ENCODE measurements at regions not wholly inside any gene's neighbourhood (a gene's known extent, or its start where the extent isn't known, plus 50 kb on each side); places are given as distances from the start of the nearest gene placed in this dataset.

- H3K36me3 Mint-ChIP-seq (ENCODE audit: insufficient read depth, unreplicated experiment), result peaks cover 4% of the 10 kb centered on the region
- ChIA-PET POLR2A (no interaction called here), CTCF (no interaction called here)
- DNase-seq (ENCODE audit: unreplicated experiment), result peak; percentile 15
- no peaks in the 10 kb centered on the region for H3K9me3 Mint-ChIP-seq (ENCODE audit: unreplicated experiment)
- H3K27me3 Mint-ChIP-seq (ENCODE audit: insufficient read depth, unreplicated experiment), result no peaks in the 10 kb centered on the region
- intact Hi-C loops (cut with micrococcal nuclease), result loop anchor here (5.0 kb wide), 1 partner anchor 123 kb away; the partner anchor contains the start of gene FOXN3
- TF ChIP-seq, protein P1, sequence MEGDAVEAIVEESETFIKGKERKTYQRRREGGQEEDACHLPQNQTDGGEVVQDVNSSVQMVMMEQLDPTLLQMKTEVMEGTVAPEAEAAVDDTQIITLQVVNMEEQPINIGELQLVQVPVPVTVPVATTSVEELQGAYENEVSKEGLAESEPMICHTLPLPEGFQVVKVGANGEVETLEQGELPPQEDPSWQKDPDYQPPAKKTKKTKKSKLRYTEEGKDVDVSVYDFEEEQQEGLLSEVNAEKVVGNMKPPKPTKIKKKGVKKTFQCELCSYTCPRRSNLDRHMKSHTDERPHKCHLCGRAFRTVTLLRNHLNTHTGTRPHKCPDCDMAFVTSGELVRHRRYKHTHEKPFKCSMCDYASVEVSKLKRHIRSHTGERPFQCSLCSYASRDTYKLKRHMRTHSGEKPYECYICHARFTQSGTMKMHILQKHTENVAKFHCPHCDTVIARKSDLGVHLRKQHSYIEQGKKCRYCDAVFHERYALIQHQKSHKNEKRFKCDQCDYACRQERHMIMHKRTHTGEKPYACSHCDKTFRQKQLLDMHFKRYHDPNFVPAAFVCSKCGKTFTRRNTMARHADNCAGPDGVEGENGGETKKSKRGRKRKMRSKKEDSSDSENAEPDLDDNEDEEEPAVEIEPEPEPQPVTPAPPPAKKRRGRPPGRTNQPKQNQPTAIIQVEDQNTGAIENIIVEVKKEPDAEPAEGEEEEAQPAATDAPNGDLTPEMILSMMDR (IDR thresholded peaks at IDR 0.05; ENCODE audit: unreplicated experiment), result no peak
- BruUV-seq (replicated peaks), result no TSS peak
- H3K4me1 Mint-ChIP-seq (ENCODE audit: insufficient read depth, unreplicated experiment), result peaks cover 9% of the 10 kb centered on the region
- H3K27ac Mint-ChIP-seq (ENCODE audit: low read depth, unreplicated experiment), result no peak overlapping the region
- no peak overlapping the region for H3K4me3 Mint-ChIP-seq (ENCODE audit: unreplicated experiment)
Measured at GRCh38 chr14:89540009-89540829, 123.2 kb upstream of the FOXN3 start.

- POLR2A ChIA-PET, result interaction anchor here (0.6 kb wide), 1 partner anchor 1732 kb away, joined by 3 read pairs; no protein-coding TSS in a partner anchor
Measured at GRCh38 chr14:89537911-89538310, 120.9 kb upstream of the FOXN3 start.

GRCh38 chr14:89534902-89535685 is 118.1 kb upstream of the FOXN3 start:
- POLR2A ChIA-PET, result interaction anchor here (1.2 kb wide), 1 partner anchor 9 kb away, joined by 8 read pairs; no protein-coding TSS in a partner anchor
- CTCF ChIA-PET, result interaction anchor here (0.6 to 1.2 kb wide), 2 partner anchors 9 to 358 kb away, joined by 4 to 6 read pairs; no protein-coding TSS in a partner anchor
- BruUV-seq (replicated peaks), result no TSS peak
- TF ChIP-seq, protein P1 (IDR thresholded peaks at IDR 0.05; ENCODE audit: unreplicated experiment), result no peak
- DNase-seq (ENCODE audit: unreplicated experiment), result no peak
- intact Hi-C loops (cut with micrococcal nuclease), result no loop called here
- Mint-ChIP-seq H3K4me3 (ENCODE audit: unreplicated experiment) (no peak overlapping the region), H3K36me3 (ENCODE audit: insufficient read depth, unreplicated experiment) (no peaks in the 10 kb centered on the region), H3K27ac (ENCODE audit: low read depth, unreplicated experiment) (no peak overlapping the region), H3K4me1 (ENCODE audit: insufficient read depth, unreplicated experiment) (no peaks in the 10 kb centered on the region), H3K9me3 (ENCODE audit: unreplicated experiment) (no peaks in the 10 kb centered on the region), H3K27me3 (ENCODE audit: insufficient read depth, unreplicated experiment) (no peaks in the 10 kb centered on the region)

More at GRCh38 chr14:89537911-89538310, 120.9 kb upstream of the FOXN3 start:
- peaks cover 4% of the 10 kb centered on the region for H3K36me3 Mint-ChIP-seq (ENCODE audit: insufficient read depth, unreplicated experiment)
- H3K4me1 Mint-ChIP-seq (ENCODE audit: insufficient read depth, unreplicated experiment), result no peaks in the 10 kb centered on the region
- no TSS peak for BruUV-seq (replicated peaks)
- H3K27ac Mint-ChIP-seq (ENCODE audit: low read depth, unreplicated experiment), result no peak overlapping the region
- H3K9me3 Mint-ChIP-seq (ENCODE audit: unreplicated experiment), result no peaks in the 10 kb centered on the region
- H3K4me3 Mint-ChIP-seq (ENCODE audit: unreplicated experiment), result no peak overlapping the region
- intact Hi-C loops (cut with micrococcal nuclease), result no loop called here
- no peak for DNase-seq (ENCODE audit: unreplicated experiment)
- TF ChIP-seq, protein P1 (IDR thresholded peaks at IDR 0.05; ENCODE audit: unreplicated experiment), result no peak
- CTCF ChIA-PET, result interaction anchor here (1.2 kb wide), 1 partner anchor 45 kb away, joined by 3 read pairs; no protein-coding TSS in a partner anchor
- no peaks in the 10 kb centered on the region for H3K27me3 Mint-ChIP-seq (ENCODE audit: insufficient read depth, unreplicated experiment)

DNA sequence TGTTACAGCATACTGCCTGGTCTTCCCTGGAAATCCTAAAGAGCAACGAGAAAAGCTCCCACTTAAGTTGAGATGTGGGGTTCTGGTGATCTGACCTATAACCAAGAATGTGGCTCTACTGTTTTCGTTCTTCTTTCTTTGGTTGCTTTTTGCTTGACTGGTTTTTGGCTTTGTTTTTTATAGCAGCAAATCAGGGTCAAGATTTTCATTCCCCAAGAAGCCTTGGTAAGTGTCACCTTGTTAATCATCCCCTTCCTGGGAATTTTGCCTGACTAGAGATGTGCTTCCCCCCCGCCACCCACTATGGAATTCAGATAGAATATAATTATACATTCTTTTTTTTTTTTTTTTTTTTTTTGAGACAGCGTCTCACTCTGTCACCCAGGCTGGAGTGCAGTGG is 116.7 kb upstream of the FOXN3 start:
- TF ChIP-seq, protein P1 (IDR thresholded peaks at IDR 0.05; ENCODE audit: unreplicated experiment), result no peak
- no peaks in the 10 kb centered on the region for H3K4me1 Mint-ChIP-seq (ENCODE audit: insufficient read depth, unreplicated experiment)
- H3K4me3 Mint-ChIP-seq (ENCODE audit: unreplicated experiment), result no peak overlapping the region
- intact Hi-C loops (cut with micrococcal nuclease), result no loop called here
- H3K27me3 Mint-ChIP-seq (ENCODE audit: insufficient read depth, unreplicated experiment), result no peaks in the 10 kb centered on the region
- no peaks in the 10 kb centered on the region for H3K9me3 Mint-ChIP-seq (ENCODE audit: unreplicated experiment)
- ChIA-PET POLR2A (no interaction called here), CTCF (interaction anchor here (0.7 kb wide), 1 partner anchor 19 kb away, joined by 4 read pairs; no protein-coding TSS in a partner anchor)
- BruUV-seq (replicated peaks), result no TSS peak
- no peaks in the 10 kb centered on the region for H3K36me3 Mint-ChIP-seq (ENCODE audit: insufficient read depth, unreplicated experiment)
- DNase-seq (ENCODE audit: unreplicated experiment), result no peak
- H3K27ac Mint-ChIP-seq (ENCODE audit: low read depth, unreplicated experiment), result no peak overlapping the region
